Esophagus muscularis mucosa (tissue), 3 donors: ENCODE measurements at regions not wholly inside any gene's neighbourhood (a gene's known extent, or its start where the extent isn't known, plus 50 kb on each side); places are given as distances from the start of the nearest gene placed in this dataset.

ENCODE experiments used
- CTCF ChIP-seq, 3 experiments: fragments of 200-600 bp in 2 of 3; fragments of 450-650 bp in 1 of 3; sonication (generic) in 2 of 3; IDR thresholded peaks; one replicate each; pipeline ENCODE4 v1.5.1; 2017 to 2019; ENCODE audit warnings: antibody characterized with exemption in 3 of 3, mild to moderate bottlenecking in 2 of 3, moderate library complexity in 1 of 3
- POLR2A ChIP-seq: fragments of 450-650 bp; IDR thresholded peaks from one replicate; pipeline ENCODE4 v1.6.1; 2017; ENCODE audit warnings: antibody characterized with exemption, moderate library complexity, mild to moderate bottlenecking, low read depth

- TF ChIP-seq CTCF (IDR thresholded peaks at IDR 0.05), result no peak
- no peak for TF ChIP-seq POLR2A
Observed at GRCh38 chr22:26894362-26894761, 237.0 kb downstream of the MIAT start.
